ENCODE measurements at regions not wholly inside any gene's neighbourhood (a gene's known extent, or its start where the extent isn't known, plus 50 kb on each side); places are given as distances from the start of the nearest gene placed in this dataset.

GRCh38 chrX:95889279-95889678, 795.4 kb upstream of the DIAPH2 start:
- no peak for TF ChIP-seq POLR2AphosphoS2 (conservative IDR thresholded peaks at IDR 0.05; ENCODE audit: low read length)
- no peak for TF ChIP-seq HOXB13 (CRISPR knock-in tag; IDR thresholded peaks at IDR 0.05; ENCODE audit: low read depth)
- TF ChIP-seq POLR2A (IDR thresholded peaks at IDR 0.05; ENCODE audit: low read length), result no peak
- TF ChIP-seq ZC3H11A (IDR thresholded peaks at IDR 0.05), result no peak
- no peak for TF ChIP-seq KDM5A (IDR thresholded peaks at IDR 0.05)
- no peak for TF ChIP-seq ELK1 (IDR thresholded peaks at IDR 0.05; ENCODE audit: low read depth, low read length)
- TF ChIP-seq JUNB (IDR thresholded peaks at IDR 0.05), result no peak
- no peak for TF ChIP-seq FOSB (CRISPR knock-in tag; IDR thresholded peaks at IDR 0.05)
- no peak for TF ChIP-seq SREBF2 (IDR thresholded peaks at IDR 0.05)
- TF ChIP-seq EP300 (IDR thresholded peaks at IDR 0.05), result no peak
- no peak for TF ChIP-seq NPAS2 (CRISPR knock-in tag; IDR thresholded peaks at IDR 0.05; ENCODE audit: borderline replicate concordance)
- TF ChIP-seq, protein P1, sequence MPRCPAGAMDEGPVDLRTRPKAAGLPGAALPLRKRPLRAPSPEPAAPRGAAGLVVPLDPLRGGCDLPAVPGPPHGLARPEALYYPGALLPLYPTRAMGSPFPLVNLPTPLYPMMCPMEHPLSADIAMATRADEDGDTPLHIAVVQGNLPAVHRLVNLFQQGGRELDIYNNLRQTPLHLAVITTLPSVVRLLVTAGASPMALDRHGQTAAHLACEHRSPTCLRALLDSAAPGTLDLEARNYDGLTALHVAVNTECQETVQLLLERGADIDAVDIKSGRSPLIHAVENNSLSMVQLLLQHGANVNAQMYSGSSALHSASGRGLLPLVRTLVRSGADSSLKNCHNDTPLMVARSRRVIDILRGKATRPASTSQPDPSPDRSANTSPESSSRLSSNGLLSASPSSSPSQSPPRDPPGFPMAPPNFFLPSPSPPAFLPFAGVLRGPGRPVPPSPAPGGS (IDR thresholded peaks at IDR 0.05), result no peak
- no peak for TF ChIP-seq CEBPB (IDR thresholded peaks at IDR 0.05)
- no peak for TF ChIP-seq HOXA7 (CRISPR knock-in tag; IDR thresholded peaks at IDR 0.05)
- no peak for TF ChIP-seq MYC (IDR thresholded peaks at IDR 0.05; ENCODE audit: borderline replicate concordance, low read length)
- TF ChIP-seq JUN (IDR thresholded peaks at IDR 0.05), result no peak
- TF ChIP-seq RAD21 (conservative IDR thresholded peaks at IDR 0.05 in 1 of 2, IDR thresholded peaks at IDR 0.05 in 1 of 2), result no peak
- Histone ChIP-seq H3K4me3 (no peak overlapping the region), H3K27ac (no peak overlapping the region), H3K4me1 (no peaks in the 10 kb centered on the region), H3K9me3 (no peaks in the 10 kb centered on the region), H3K4me2 (no peak overlapping the region)
- FAIRE-seq (no peak), ATAC-seq (no peak), DNase-seq (ENCODE audit: low read depth in 1 of 2, low spot score in 1 of 2) (no peak)
- 0% methylated on average over 1 of the region's 1 CpG for WGBS (ENCODE audit: missing lambda C conversion rate)
- ChIA-PET CTCF (interaction anchor here (1.0 kb wide), 1 partner anchor 10 kb away, joined by 3 read pairs; no protein-coding TSS in a partner anchor), POLR2A (no interaction called here)

- ChIA-PET CTCF (no interaction called here), POLR2A (no interaction called here)
- no peak overlapping the region for H3K27ac ChIP-seq
- TF ChIP-seq CHD4 (IDR thresholded peaks at IDR 0.05; ENCODE audit: borderline replicate concordance) (no peak), HEYL (CRISPR knock-in tag; IDR thresholded peaks at IDR 0.05) (no peak)
- ATAC-seq, result no peak
- no peaks in the 10 kb centered on the region for H3K4me1 ChIP-seq
- H3K4me2 ChIP-seq, result no peak overlapping the region
- no peak for FAIRE-seq
- no peak for DNase-seq (ENCODE audit: low read depth in 1 of 2, low spot score in 1 of 2)
- H3K4me3 ChIP-seq, result no peak overlapping the region
- WGBS (ENCODE audit: missing lambda C conversion rate), result 0% methylated on average over 2 of the region's 2 CpGs
- H3K9me3 ChIP-seq, result no peaks in the 10 kb centered on the region
Observed at GRCh38 chrX:95893636-95894035, 791.0 kb upstream of the DIAPH2 start.

DNA sequence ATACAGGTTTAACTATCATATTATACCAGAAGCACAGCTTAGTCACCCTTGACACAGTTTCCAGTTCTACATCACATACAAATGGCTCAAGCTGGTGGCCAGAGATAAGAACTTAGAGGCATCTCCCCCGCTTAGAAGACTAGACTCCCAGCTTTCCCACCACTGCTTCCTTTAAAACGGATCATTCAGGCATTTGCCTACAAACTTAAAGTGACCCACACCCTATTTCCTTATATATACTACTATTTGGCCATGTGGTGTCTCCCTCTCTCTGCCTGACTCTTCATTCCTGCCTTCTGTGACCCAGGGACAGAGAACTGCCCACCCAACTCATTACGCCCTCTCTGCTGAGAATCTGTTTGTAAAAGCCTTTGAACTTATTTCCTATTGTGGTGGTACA, 781.2 kb upstream of the DIAPH2 start:
- WGBS (ENCODE audit: missing lambda C conversion rate), result 2% methylated on average over 3 of the region's 3 CpGs
- Histone ChIP-seq H3K4me3 (no peak overlapping the region), H3K4me2 (no peak overlapping the region), H3K27ac (no peak overlapping the region), H3K4me1 (no peaks in the 10 kb centered on the region), H3K9me3 (no peaks in the 10 kb centered on the region)
- ChIA-PET CTCF (no interaction called here), POLR2A (no interaction called here)
- no peak for TF ChIP-seq MYC (IDR thresholded peaks at IDR 0.05; ENCODE audit: borderline replicate concordance, low read length)
- no peak for TF ChIP-seq SREBF2 (IDR thresholded peaks at IDR 0.05)
- DNase-seq (ENCODE audit: low read depth in 1 of 2, low spot score in 1 of 2) (no peak), FAIRE-seq (no peak), ATAC-seq (no peak)

- CTCF ChIA-PET, result no interaction called here
Observed at GRCh38 chrX:95903975-95904374, 780.7 kb upstream of the DIAPH2 start.

More at GRCh38 chrX:95903975-95904374, 780.7 kb upstream of the DIAPH2 start:
- Histone ChIP-seq H3K27ac (no peak overlapping the region), H3K4me2 (no peak overlapping the region), H3K4me1 (no peaks in the 10 kb centered on the region), H3K4me3 (no peak overlapping the region), H3K9me3 (no peaks in the 10 kb centered on the region)
- 0% methylated on average over 3 of the region's 3 CpGs for WGBS (ENCODE audit: missing lambda C conversion rate)
- POLR2A ChIA-PET, result no interaction called here
- FAIRE-seq, result no peak
- no peak for ATAC-seq
- no peak for DNase-seq (ENCODE audit: low read depth in 1 of 2, low spot score in 1 of 2)
- TF ChIP-seq MAX (IDR thresholded peaks at IDR 0.05) (no peak), MAFK (IDR thresholded peaks at IDR 0.05; ENCODE audit: partially characterized antibody) (no peak)
